HG02870 (cell line): ENCODE measurements at regions not wholly inside any gene's neighbourhood (a gene's known extent, or its start where the extent isn't known, plus 50 kb on each side); places are given as distances from the start of the nearest gene placed in this dataset.
"Not testable (repeated sequence)": the region's sequence is repeated elsewhere in the genome, so short reads cannot be mapped to it uniquely, and the experiment has no call there.

Experiments used
- ATAC-seq: cut with Tn5 transposase; IDR thresholded peaks from one replicate; pipeline ENCODE4 v1.9.1; 2021; ENCODE audit warnings: mild to moderate bottlenecking, moderate library complexity; ENCODE audit not compliant: unreplicated experiment

GRCh38 chr6:6091608-6092002, 84.9 kb upstream of the NRN1 start:
- ATAC-seq = peak; percentile 69

DNA sequence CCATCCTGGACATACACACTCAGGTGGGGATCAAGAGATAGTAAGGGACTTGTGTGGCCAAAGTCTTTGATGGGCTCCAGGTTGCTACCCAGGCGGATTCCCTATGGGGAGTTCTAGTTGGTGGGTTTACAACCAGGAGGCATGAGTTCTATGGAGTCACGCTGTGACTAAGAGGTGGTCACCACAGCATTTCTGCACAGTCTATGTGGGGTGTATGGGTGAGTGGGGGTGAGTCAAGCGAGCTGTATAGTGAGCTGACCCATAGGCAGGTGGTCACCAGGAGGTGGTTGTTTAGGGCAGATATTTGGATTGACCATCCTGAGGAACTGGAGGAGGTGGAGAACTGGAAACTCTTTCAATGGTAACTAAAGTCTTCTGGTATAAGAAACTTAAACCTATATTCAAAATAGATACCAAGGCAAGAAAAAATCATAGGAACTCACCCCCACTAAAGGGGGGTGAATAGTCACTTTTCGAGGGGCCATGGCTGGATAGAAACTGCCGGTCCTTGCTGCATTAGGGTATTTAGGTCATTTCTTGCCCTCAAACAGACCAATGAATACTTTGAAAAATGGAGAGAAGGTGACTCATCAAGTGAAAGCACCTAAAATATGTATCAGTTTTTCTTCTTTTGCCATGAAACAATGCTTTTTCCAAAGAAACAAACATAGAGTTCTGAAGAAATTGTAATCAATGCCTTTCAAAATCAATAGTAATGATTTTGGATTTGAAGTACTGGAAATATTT, 84.3 kb upstream of the NRN1 start:
- ATAC-seq = peak; percentile 22

DNA sequence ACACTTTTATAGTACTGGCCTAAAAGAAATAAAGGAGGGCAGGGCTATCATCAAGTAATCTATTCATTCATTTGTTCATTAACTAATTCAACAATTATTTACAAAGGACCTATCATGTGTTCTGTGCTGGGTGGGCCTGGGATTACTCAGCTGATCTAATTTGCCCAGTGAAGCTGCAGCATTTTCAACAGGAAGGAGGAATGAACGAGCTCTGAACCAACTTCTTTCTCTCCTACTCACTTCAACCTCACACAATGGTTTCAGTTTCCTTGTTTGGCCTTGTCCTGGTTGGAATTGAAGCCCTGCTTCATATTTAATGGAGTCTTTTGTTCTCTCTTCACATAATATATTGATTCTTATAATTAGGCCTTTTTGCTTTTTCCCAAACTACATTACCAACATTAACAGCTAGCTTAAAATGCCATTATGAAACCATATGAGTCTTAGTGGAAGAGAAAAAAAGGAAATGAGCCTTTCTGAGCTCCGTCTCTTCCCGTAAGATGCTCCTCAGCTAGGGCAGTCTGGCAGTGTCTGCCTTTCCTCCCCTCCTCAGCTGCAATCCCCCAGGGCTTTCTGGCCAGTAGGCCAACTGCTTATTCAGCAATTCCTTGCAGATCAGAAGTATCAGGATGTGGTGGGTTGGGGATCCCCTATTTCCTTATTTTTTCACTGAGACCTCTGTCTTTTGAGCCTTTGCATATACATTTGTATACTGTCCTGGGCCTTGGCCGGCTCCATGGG, 79.4 kb upstream of the NRN1 start:
- ATAC-seq = no peak

- ATAC-seq = no peak
These were observed 74.2 kb upstream of the NRN1 start for GRCh38 chr6:6080975-6081374.

DNA sequence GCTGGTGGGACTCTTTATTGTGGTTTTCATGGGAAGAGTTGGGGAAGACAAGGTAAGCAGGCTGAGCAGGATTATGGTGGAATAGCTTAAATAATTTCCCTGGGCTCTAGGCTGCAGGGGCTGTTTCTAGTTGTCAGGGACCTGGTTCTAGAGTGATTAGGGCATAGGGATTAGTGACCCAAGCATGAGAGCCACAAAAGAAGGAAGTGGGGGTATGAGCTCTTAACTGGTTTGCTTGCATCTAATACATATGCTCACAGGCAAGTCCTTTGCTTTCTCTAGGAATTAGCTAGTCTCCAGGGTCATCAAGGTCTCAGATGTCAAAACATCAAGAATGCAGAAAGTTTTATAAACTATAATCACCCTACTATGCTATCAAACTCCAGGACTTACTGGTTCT, 67.5 kb upstream of the NRN1 start:
- ATAC-seq = no peak

DNA sequence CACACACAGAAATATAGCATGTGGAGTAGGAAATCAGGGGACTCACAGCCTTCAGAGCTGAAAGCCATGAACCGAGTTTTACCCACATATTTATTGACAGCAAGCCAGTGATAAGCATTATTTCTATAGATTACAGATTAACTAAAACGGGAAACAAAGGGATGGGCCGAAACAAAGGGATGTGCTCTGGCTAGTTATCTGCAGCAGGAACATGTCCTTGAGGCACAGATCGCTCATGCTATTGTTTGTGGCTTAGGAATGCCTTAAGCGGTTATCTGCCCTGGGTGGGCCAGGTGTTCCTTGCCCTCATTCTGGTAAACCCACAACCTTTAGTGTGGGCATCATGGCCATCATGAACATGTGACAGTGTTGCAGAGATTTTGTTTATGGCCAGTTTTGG, 61.4 kb upstream of the NRN1 start:
- not testable (repeated sequence) for ATAC-seq

- ATAC-seq = no peak
These were observed 51.3 kb upstream of the NRN1 start for GRCh38 chr6:6058054-6058444.

DNA sequence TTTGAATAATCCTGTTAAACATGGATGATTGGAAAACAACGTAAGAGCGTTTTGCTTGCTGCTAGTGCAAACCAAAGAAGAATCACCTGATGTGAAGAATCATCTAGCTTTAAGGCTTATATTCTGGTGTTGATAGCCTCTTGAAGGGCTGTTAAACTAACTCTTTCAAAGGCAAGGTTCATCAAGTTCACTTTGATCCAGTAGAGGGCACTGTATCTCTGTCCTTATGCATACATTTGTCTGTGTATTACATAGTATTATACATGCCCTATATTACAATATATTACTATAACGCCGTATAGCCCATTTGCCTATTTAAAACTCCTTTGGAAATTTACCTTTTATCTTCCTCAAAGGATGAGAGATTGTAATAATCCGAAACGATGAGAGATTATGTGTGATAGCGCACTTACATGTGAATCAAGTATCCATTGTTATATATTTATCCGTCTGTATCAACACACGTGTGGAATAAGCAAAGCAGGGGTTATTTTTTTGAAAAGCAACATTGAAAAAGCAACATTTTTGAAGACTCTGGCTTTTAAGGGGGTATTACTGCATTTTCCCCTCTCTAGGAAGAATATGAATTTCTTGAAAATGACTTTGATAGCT, 50.8 kb upstream of the NRN1 start:
- ATAC-seq = no peak
